Ishikawa (cell line): ENCODE measurements at regions not wholly inside any gene's neighbourhood (a gene's known extent, or its start where the extent isn't known, plus 50 kb on each side); places are given as distances from the start of the nearest gene placed in this dataset.

Experiments
- CEBPB ChIP-seq: IDR thresholded peaks from 2 replicates; pipeline ENCODE4 v1.6.1; 2012
- CREB1 ChIP-seq: IDR thresholded peaks from 2 replicates; pipeline ENCODE4 v1.6.1; 2012; ENCODE audit warnings: low read depth
- EGR1 ChIP-seq: IDR thresholded peaks from 2 replicates; pipeline ENCODE4 v1.6.1; 2012
- EP300 ChIP-seq: IDR thresholded peaks from 2 replicates; pipeline ENCODE4 v1.6.1; 2012; ENCODE audit warnings: borderline replicate concordance
- FOXM1 ChIP-seq: IDR thresholded peaks from 2 replicates; pipeline ENCODE4 v1.6.1; 2012; ENCODE audit warnings: low read depth, borderline replicate concordance
- MAX ChIP-seq: IDR thresholded peaks from 2 replicates; pipeline ENCODE4 v1.6.1; 2012
- NFIC ChIP-seq: IDR thresholded peaks from 2 replicates; pipeline ENCODE4 v1.6.1; 2012
- RAD21 ChIP-seq: IDR thresholded peaks from 2 replicates; pipeline ENCODE4 v1.6.1; 2012; ENCODE audit warnings: low read depth
- REST ChIP-seq: IDR thresholded peaks from 2 replicates; pipeline ENCODE4 v1.6.1; 2012; ENCODE audit warnings: low read depth, mild to moderate bottlenecking
- TAF1 ChIP-seq: IDR thresholded peaks from 2 replicates; pipeline ENCODE4 v1.6.1; 2012; ENCODE audit warnings: low read depth, mild to moderate bottlenecking
- TCF12 ChIP-seq: IDR thresholded peaks from 2 replicates; pipeline ENCODE4 v1.6.1; 2012; ENCODE audit warnings: low read depth
- TEAD4 ChIP-seq: IDR thresholded peaks from 2 replicates; pipeline ENCODE4 v1.6.1; 2012
- USF1 ChIP-seq: IDR thresholded peaks from 2 replicates; pipeline ENCODE4 v1.6.1; 2012
- YY1 ChIP-seq: IDR thresholded peaks from 2 replicates; pipeline ENCODE4 v1.6.1; 2012; ENCODE audit warnings: low read depth
- ZBTB7A ChIP-seq: IDR thresholded peaks from 2 replicates; pipeline ENCODE4 v1.6.1; 2012; ENCODE audit warnings: low read depth

GRCh38 chr1:166410083-166410385 lies 243.2 kb upstream of the FAM78B start:
- no peak for TF ChIP-seq TAF1
- no peak for TF ChIP-seq USF1
- TF ChIP-seq RAD21, result no peak
- TF ChIP-seq EGR1, result no peak
- no peak for TF ChIP-seq REST

- TF ChIP-seq RAD21 (no peak), EP300 (no peak), TEAD4 (no peak), CEBPB (no peak), CREB1 (no peak), TAF1 (no peak), NFIC (no peak), TCF12 (no peak), EGR1 (no peak), REST (no peak), FOXM1 (no peak), USF1 (no peak), MAX (no peak), YY1 (no peak), ZBTB7A (no peak)
Observed at GRCh38 chr1:166418344-166418933, 251.6 kb upstream of the FAM78B start.

- TF ChIP-seq EP300 (no peak), TCF12 (no peak), REST (no peak), MAX (no peak), TEAD4 (no peak), TAF1 (no peak), USF1 (no peak), RAD21 (no peak), ZBTB7A (no peak), YY1 (no peak), NFIC (no peak), FOXM1 (no peak), EGR1 (no peak), CREB1 (no peak), CEBPB (no peak)
Observed at GRCh38 chr1:166432655-166433054, 265.9 kb upstream of the FAM78B start.

- TF ChIP-seq RAD21, result peak; percentile 45
Observed at GRCh38 chr1:166433404-166434304, 266.9 kb upstream of the FAM78B start.

GRCh38 chr1:166457700-166458099 lies 290.9 kb upstream of the FAM78B start:
- no peak for TF ChIP-seq TAF1
- no peak for TF ChIP-seq ZBTB7A
- no peak for TF ChIP-seq MAX
- TF ChIP-seq FOXM1, result no peak
- TF ChIP-seq TCF12, result no peak
- TF ChIP-seq REST, result no peak
- no peak for TF ChIP-seq EP300
- no peak for TF ChIP-seq CREB1
- TF ChIP-seq RAD21, result no peak
- no peak for TF ChIP-seq NFIC
- TF ChIP-seq USF1, result no peak
- TF ChIP-seq CEBPB, result no peak
- TF ChIP-seq TEAD4, result no peak
- TF ChIP-seq YY1, result no peak
